ENCODE measurements at regions not wholly inside any gene's neighbourhood (a gene's known extent, or its start where the extent isn't known, plus 50 kb on each side); places are given as distances from the start of the nearest gene placed in this dataset.
A peak's percentile ranks its signal among the peaks of the same experiment; 100 is the strongest.
"Not testable (repeated sequence)": the region's sequence is repeated elsewhere in the genome, so short reads cannot be mapped to it uniquely, and the experiment has no call there.

- not testable (repeated sequence) for DNase-seq
Observed at GRCh38 chr15:44849701-44850403, 106.6 kb upstream of the TERB2 start.

- peak; percentile 8 to 44 (median 36) for DNase-seq
Observed at GRCh38 chr15:44853304-44853950, 103.1 kb upstream of the TERB2 start.

GRCh38 chr15:44854696-44855095, 101.8 kb upstream of the TERB2 start:
- not testable (repeated sequence) for DNase-seq

- not testable (repeated sequence) for DNase-seq
Observed at GRCh38 chr15:44856284-44856683, 100.2 kb upstream of the TERB2 start.

GRCh38 chr15:44857164-44857710, 99.2 kb upstream of the TERB2 start:
- not testable (repeated sequence) for DNase-seq

- DNase-seq = not testable (repeated sequence)
Observed at GRCh38 chr15:44859088-44859487, 97.4 kb upstream of the TERB2 start.

GRCh38 chr15:44860168-44860567, 96.3 kb upstream of the TERB2 start:
- DNase-seq = not testable (repeated sequence)

- no peak for DNase-seq
Observed at GRCh38 chr15:44861439-44861910, 95.0 kb upstream of the TERB2 start.

GRCh38 chr15:44861917-44862316, 94.6 kb upstream of the TERB2 start:
- DNase-seq = no peak

- not testable (repeated sequence) for DNase-seq
Observed at GRCh38 chr15:44862866-44863265, 93.6 kb upstream of the TERB2 start.

- not testable (repeated sequence) for DNase-seq
Observed at GRCh38 chr15:44868100-44868499, 88.4 kb upstream of the TERB2 start.

GRCh38 chr15:44870125-44870524, 86.4 kb upstream of the TERB2 start:
- not testable (repeated sequence) for DNase-seq

GRCh38 chr15:44873103-44873502, 83.4 kb upstream of the TERB2 start:
- DNase-seq = no peak

GRCh38 chr15:44879066-44879465, 77.4 kb upstream of the TERB2 start:
- no peak for DNase-seq

- DNase-seq = no peak
Observed at GRCh38 chr15:44882499-44882968, 74.0 kb upstream of the TERB2 start.

GRCh38 chr15:44883199-44883877, 73.1 kb upstream of the TERB2 start:
- no peak for DNase-seq

GRCh38 chr15:44898890-44899651, 57.4 kb upstream of the TERB2 start:
- DNase-seq = not testable (repeated sequence)

GRCh38 chr15:44899775-44900174, 56.7 kb upstream of the TERB2 start:
- not testable (repeated sequence) for DNase-seq

GRCh38 chr15:44900796-44901195, 55.7 kb upstream of the TERB2 start:
- DNase-seq = not testable (repeated sequence)

GRCh38 chr15:44903281-44903680, 53.2 kb upstream of the TERB2 start:
- DNase-seq = not testable (repeated sequence)

- DNase-seq = not testable (repeated sequence)
Observed at GRCh38 chr15:44904651-44905340, 51.7 kb upstream of the TERB2 start.
